ENCODE measurements at regions not wholly inside any gene's neighbourhood (a gene's known extent, or its start where the extent isn't known, plus 50 kb on each side); places are given as distances from the start of the nearest gene placed in this dataset.

- no peak for TF ChIP-seq CSRNP3 (CRISPR knock-in tag; IDR thresholded peaks at IDR 0.05)
- TF ChIP-seq ESRRG (CRISPR knock-in tag; IDR thresholded peaks at IDR 0.05), result no peak
- no peak for TF ChIP-seq TCF4 (CRISPR knock-in tag; IDR thresholded peaks at IDR 0.05; ENCODE audit: borderline replicate concordance)
- TF ChIP-seq PATZ1 (CRISPR knock-in tag; IDR thresholded peaks at IDR 0.05; ENCODE audit: borderline replicate concordance), result no peak
- no peak for TF ChIP-seq ZNF565 (CRISPR knock-in tag; conservative IDR thresholded peaks at IDR 0.05; ENCODE audit: low read depth)
- no peak for TF ChIP-seq ZC3H10 (CRISPR knock-in tag; IDR thresholded peaks at IDR 0.05)
- no peak for TF ChIP-seq ISL1 (CRISPR knock-in tag; IDR thresholded peaks at IDR 0.05)
- TF ChIP-seq SNAI2 (CRISPR knock-in tag; IDR thresholded peaks at IDR 0.05), result no peak
Measured at GRCh38 chr10:64142395-64142794, 621.2 kb downstream of the REEP3 start (continued).

- ATAC-seq, result no peak
- no peak for TF ChIP-seq BACH2 (CRISPR knock-in tag; IDR thresholded peaks at IDR 0.05; ENCODE audit: borderline replicate concordance)
- no peak for TF ChIP-seq ZNF8 (CRISPR knock-in tag; IDR thresholded peaks at IDR 0.05)
- no peak for TF ChIP-seq ZFP30 (CRISPR knock-in tag; IDR thresholded peaks at IDR 0.05)
- TF ChIP-seq ESRRG (CRISPR knock-in tag; IDR thresholded peaks at IDR 0.05), result no peak
- no peak for TF ChIP-seq RARB (CRISPR knock-in tag; IDR thresholded peaks at IDR 0.05)
- TF ChIP-seq TCF4 (CRISPR knock-in tag; IDR thresholded peaks at IDR 0.05; ENCODE audit: borderline replicate concordance), result no peak
- no peak for TF ChIP-seq ZNF565 (CRISPR knock-in tag; conservative IDR thresholded peaks at IDR 0.05; ENCODE audit: low read depth)
- TF ChIP-seq OSR1 (CRISPR knock-in tag; IDR thresholded peaks at IDR 0.05), result no peak
- no peak for TF ChIP-seq TSHZ2 (CRISPR knock-in tag; IDR thresholded peaks at IDR 0.05)
- TF ChIP-seq ZNF70 (CRISPR knock-in tag; IDR thresholded peaks at IDR 0.05), result no peak
- no peak for TF ChIP-seq POU6F1 (CRISPR knock-in tag; IDR thresholded peaks at IDR 0.05; ENCODE audit: borderline replicate concordance, low read depth)
- TF ChIP-seq PATZ1 (CRISPR knock-in tag; IDR thresholded peaks at IDR 0.05; ENCODE audit: borderline replicate concordance), result no peak
- TF ChIP-seq TOX (CRISPR knock-in tag; IDR thresholded peaks at IDR 0.05; ENCODE audit: borderline replicate concordance), result no peak
- no peak for TF ChIP-seq ZC3H10 (CRISPR knock-in tag; IDR thresholded peaks at IDR 0.05)
- TF ChIP-seq ISL1 (CRISPR knock-in tag; IDR thresholded peaks at IDR 0.05), result no peak
- no peak for TF ChIP-seq ARNTL (CRISPR knock-in tag; IDR thresholded peaks at IDR 0.05; ENCODE audit: borderline replicate concordance, low read depth)
- TF ChIP-seq GLIS3 (CRISPR knock-in tag; IDR thresholded peaks at IDR 0.05), result no peak
- TF ChIP-seq PPARA (CRISPR knock-in tag; IDR thresholded peaks at IDR 0.05; ENCODE audit: borderline replicate concordance), result no peak
- TF ChIP-seq CSDC2 (CRISPR knock-in tag; IDR thresholded peaks at IDR 0.05), result no peak
- TF ChIP-seq SNAI2 (CRISPR knock-in tag; IDR thresholded peaks at IDR 0.05), result no peak
Measured at GRCh38 chr10:64148607-64149006, 627.4 kb downstream of the REEP3 start.

- ATAC-seq, result no peak
- no peak for TF ChIP-seq TCF4 (CRISPR knock-in tag; IDR thresholded peaks at IDR 0.05; ENCODE audit: borderline replicate concordance)
- TF ChIP-seq ZNF70 (CRISPR knock-in tag; IDR thresholded peaks at IDR 0.05), result no peak
- no peak for TF ChIP-seq TSHZ2 (CRISPR knock-in tag; IDR thresholded peaks at IDR 0.05)
- no peak for TF ChIP-seq CSDC2 (CRISPR knock-in tag; IDR thresholded peaks at IDR 0.05)
- no peak for TF ChIP-seq RARB (CRISPR knock-in tag; IDR thresholded peaks at IDR 0.05)
- TF ChIP-seq POU6F1 (CRISPR knock-in tag; IDR thresholded peaks at IDR 0.05; ENCODE audit: borderline replicate concordance, low read depth), result no peak
- no peak for TF ChIP-seq PATZ1 (CRISPR knock-in tag; IDR thresholded peaks at IDR 0.05; ENCODE audit: borderline replicate concordance)
Measured at GRCh38 chr10:64156166-64156565, 635.0 kb downstream of the REEP3 start.
